IMR-90 (cell line): ENCODE measurements at regions not wholly inside any gene's neighbourhood (a gene's known extent, or its start where the extent isn't known, plus 50 kb on each side); places are given as distances from the start of the nearest gene placed in this dataset.

Experiments used
- ATAC-seq: fragments of 200-7000 bp; cut with Tn5 transposase; 2 replicates; pipeline ENCODE4 v1.9.1; 2020; ENCODE audit warnings: low read depth, mild to moderate bottlenecking, moderate library complexity
- BruUV-seq: library from RNA; stranded (reverse); fragments of 400-500 nt; replicated peaks from 2 replicates; lab custom pipeline; 2021; lab: Mats Ljungman, UMichigan
- CTCF ChIA-PET: fragments of 300-600 bp; formaldehyde crosslinking; extraction: SDS; loops from one replicate; lab custom pipeline; 2021; ENCODE audit warnings: antibody characterized with exemption; lab: Yijun Ruan, JAX
- POLR2A ChIA-PET: fragments of 300-600 bp; sonication (Branson Sonifier 250); formaldehyde crosslinking; loops from one replicate; lab custom pipeline; 2022; ENCODE audit warnings: antibody characterized with exemption; ENCODE audit not compliant: unreplicated experiment; lab: Charles Lee
- DNase-seq: peaks from one replicate; pipeline ENCODE4 v3.0.0; 2013
- H2AFZ ChIP-seq: replicated peaks from 2 replicates; pipeline ENCODE3; 2013; ENCODE audit warnings: low read length, mild to moderate bottlenecking; ENCODE audit not compliant: poor library complexity
- H2AK5ac ChIP-seq: 2 replicates; pipeline ENCODE4 v1.6.1; 2013; ENCODE audit warnings: low read depth, low read length, inconsistent platforms
- H2AK9ac ChIP-seq: replicated peaks from 2 replicates; pipeline ENCODE3; 2013; ENCODE audit warnings: mild to moderate bottlenecking, low read depth, low read length, moderate library complexity; ENCODE audit not compliant: poor library complexity
- H2BK120ac ChIP-seq: 2 replicates; pipeline ENCODE4 v1.6.1; 2013; ENCODE audit warnings: low read depth, low read length, inconsistent platforms
- H2BK15ac ChIP-seq: 3 replicates; pipeline ENCODE4 v1.6.1; 2013; ENCODE audit warnings: low read depth, low read length, inconsistent platforms
- H2BK20ac ChIP-seq: 2 replicates; pipeline ENCODE4 v1.6.1; 2013; ENCODE audit warnings: low read depth, mild to moderate bottlenecking, inconsistent platforms, low read length, moderate library complexity
- H2BK5ac ChIP-seq: 2 replicates; pipeline ENCODE4 v1.6.1; 2013; ENCODE audit warnings: mild to moderate bottlenecking, low read depth, low read length, inconsistent platforms; ENCODE audit not compliant: poor library complexity, severe bottlenecking
- H3K14ac ChIP-seq: replicated peaks from 2 replicates; pipeline ENCODE4 v1.6.1; 2013; ENCODE audit warnings: low read depth, low read length, inconsistent platforms
- H3K18ac ChIP-seq: 2 replicates; pipeline ENCODE4 v1.6.1; 2013; ENCODE audit warnings: low read depth, low read length, control low read depth
- H3K23ac ChIP-seq: 2 replicates; pipeline ENCODE4 v1.6.1; 2013; ENCODE audit warnings: low read depth, low read length, inconsistent platforms
- H3K27ac ChIP-seq: 2 replicates; pipeline ENCODE4 v1.5.1; 2013; ENCODE audit warnings: mild to moderate bottlenecking, control low read depth, low read length; ENCODE audit not compliant: insufficient read depth
- H3K27me3 ChIP-seq: 2 replicates; pipeline ENCODE4 v1.6.1; 2013; ENCODE audit warnings: low read length; ENCODE audit not compliant: control insufficient read depth, insufficient read depth
- H3K36me3 ChIP-seq: 2 replicates; pipeline ENCODE4 v1.6.1; 2013; ENCODE audit warnings: low read length, mixed read lengths; ENCODE audit not compliant: control insufficient read depth, insufficient read depth
- H3K4ac ChIP-seq: 2 replicates; pipeline ENCODE4 v1.6.1; 2013; ENCODE audit warnings: low read depth, low read length, inconsistent platforms
- H3K4me1 ChIP-seq: 2 replicates; pipeline ENCODE4 v1.6.1; 2013; ENCODE audit warnings: low read length, mixed read lengths; ENCODE audit not compliant: control insufficient read depth, insufficient read depth
- H3K4me2 ChIP-seq: 2 replicates; pipeline ENCODE4 v1.6.1; 2013; ENCODE audit warnings: low read depth, mild to moderate bottlenecking, control low read depth, low read length, moderate library complexity
- H3K4me3 ChIP-seq: 2 replicates; pipeline ENCODE4 v1.5.1; 2013; ENCODE audit warnings: low read depth, mild to moderate bottlenecking, control low read depth, low read length, moderate library complexity; ENCODE audit not compliant: insufficient read depth
- H3K56ac ChIP-seq: 2 replicates; pipeline ENCODE4 v1.6.1; 2013; ENCODE audit warnings: low read length, inconsistent platforms; ENCODE audit not compliant: insufficient read depth; ENCODE audit errors: extremely low read depth
- H3K79me1 ChIP-seq, 2 experiments: 2 replicates each; pipeline ENCODE4 v1.6.1; 2013; ENCODE audit warnings: low read length in 2 of 2, inconsistent platforms in 1 of 2, low read depth in 1 of 2
- H3K9ac ChIP-seq: 2 replicates; pipeline ENCODE4 v1.6.1; 2013; ENCODE audit warnings: low read depth, low read length, control low read depth
- H3K9me1 ChIP-seq: 2 replicates; pipeline ENCODE4 v1.6.1; 2013; ENCODE audit warnings: low read length, inconsistent platforms; ENCODE audit not compliant: insufficient read depth
- H3K9me3 ChIP-seq: 2 replicates; pipeline ENCODE4 v1.6.1; 2013; ENCODE audit warnings: low read length; ENCODE audit not compliant: control insufficient read depth, insufficient read depth
- H4K20me1 ChIP-seq: 2 replicates; pipeline ENCODE4 v1.6.1; 2013; ENCODE audit warnings: low read length, inconsistent platforms; ENCODE audit not compliant: insufficient read depth
- H4K5ac ChIP-seq: 2 replicates; pipeline ENCODE4 v1.6.1; 2013; ENCODE audit warnings: mild to moderate bottlenecking, low read depth, low read length, control low read depth
- H4K8ac ChIP-seq, 2 experiments: 2 replicates each; pipeline ENCODE4 v1.6.1; 2013; ENCODE audit warnings: low read depth in 2 of 2, low read length in 2 of 2, control low read depth in 1 of 2, inconsistent platforms in 1 of 2
- H4K91ac ChIP-seq: 2 replicates; pipeline ENCODE4 v1.6.1; 2013; ENCODE audit warnings: low read depth, low read length, inconsistent platforms; ENCODE audit not compliant: insufficient read depth
- BHLHE40 ChIP-seq: fragments of 150-350 bp; IDR thresholded peaks from 2 replicates; pipeline ENCODE4 v1.6.1; 2016; ENCODE audit warnings: mild to moderate bottlenecking, low read depth, low read length
- CEBPB ChIP-seq: IDR thresholded peaks from 2 replicates; pipeline ENCODE4 v1.6.1; 2012; ENCODE audit warnings: low read depth, low read length, improper control_type of control experiment
- CHD1 ChIP-seq: IDR thresholded peaks from 2 replicates; pipeline ENCODE4 v1.6.1; 2012; ENCODE audit warnings: low read depth, low read length, improper control_type of control experiment
- FOS ChIP-seq: fragments of 150-350 bp; IDR thresholded peaks from 2 replicates; pipeline ENCODE4 v1.6.1; 2016; ENCODE audit warnings: low read depth, low read length
- MAFK ChIP-seq: IDR thresholded peaks from 2 replicates; pipeline ENCODE4 v1.6.1; 2012; ENCODE audit warnings: low read depth, low read length, improper control_type of control experiment
- MAZ ChIP-seq: IDR thresholded peaks from 2 replicates; pipeline ENCODE4 v1.6.1; 2012; ENCODE audit warnings: low read depth, mild to moderate bottlenecking, low read length, improper control_type of control experiment, moderate library complexity, borderline replicate concordance
- MXI1 ChIP-seq: IDR thresholded peaks from 2 replicates; pipeline ENCODE4 v1.6.1; 2012; ENCODE audit warnings: low read depth, mild to moderate bottlenecking, low read length, moderate library complexity, borderline replicate concordance
- NFE2L2 ChIP-seq: fragments of 150-350 bp; IDR thresholded peaks from 2 replicates; pipeline ENCODE4 v1.6.1; 2016; ENCODE audit warnings: low read depth, mild to moderate bottlenecking, low read length
- POLR2A ChIP-seq: IDR thresholded peaks from 2 replicates; pipeline ENCODE4 v1.6.1; 2012; ENCODE audit warnings: mild to moderate bottlenecking, low read depth, low read length
- RAD21 ChIP-seq: IDR thresholded peaks from 2 replicates; pipeline ENCODE4 v1.6.1; 2012; ENCODE audit warnings: low read length, improper control_type of control experiment
- RCOR1 ChIP-seq: IDR thresholded peaks from 2 replicates; pipeline ENCODE4 v1.6.1; 2012; ENCODE audit warnings: mild to moderate bottlenecking, low read length, improper control_type of control experiment; ENCODE audit not compliant: insufficient replicate concordance
- RFX5 ChIP-seq: IDR thresholded peaks from 2 replicates; pipeline ENCODE4 v1.8.0; 2012; ENCODE audit warnings: low read depth, mild to moderate bottlenecking, low read length, moderate library complexity
- SMC3 ChIP-seq: fragments of 150-350 bp; IDR thresholded peaks from 2 replicates; pipeline ENCODE4 v1.6.1; 2016; ENCODE audit warnings: low read depth, mild to moderate bottlenecking, antibody characterized with exemption, low read length, moderate library complexity
- WGBS, 2 experiments: methylation state at CpG; one replicate each; pipeline versions ENCODE4 v1.1.5 to v1.1.7; 2013; ENCODE audit warnings: missing lambda C conversion rate in 2 of 2; ENCODE audit not compliant: insufficient read length in 1 of 2; ENCODE audit errors: extremely low coverage in 2 of 2; 5-methylcytosine and 5-hydroxymethylcytosine counted together
- dilution Hi-C: fragments of 300-500 bp; cut with HindIII; formaldehyde crosslinking; loops from one replicate; pipeline ENCODE4 v1.14.3; 2018; ENCODE audit warnings: low sequenced_read_pairs; ENCODE audit not compliant: unreplicated experiment
- in situ Hi-C: fragments of 300-500 bp; cut with MboI; formaldehyde crosslinking; loops from 3 replicates; pipeline ENCODE4 v1.14.3; 2019; ENCODE audit warnings: low sequenced_read_pairs, inconsistent platforms, mixed read lengths
- intact Hi-C: fragments of 100-400 bp; cut with micrococcal nuclease; formaldehyde crosslinking; loops from 2 replicates; pipeline ENCODE4 v1.10.0; 2022
- TF ChIP-seq, protein P1 (sequence below): fragments of 150-350 bp; IDR thresholded peaks from 2 replicates; pipeline ENCODE4 v1.6.1; 2016; ENCODE audit warnings: low read depth, mild to moderate bottlenecking, low read length, moderate library complexity, borderline replicate concordance
- TF ChIP-seq, protein P2 (sequence below): conservative IDR thresholded peaks from 2 replicates; pipeline ENCODE4 v1.5.1; 2012; ENCODE audit warnings: mild to moderate bottlenecking, low read depth, low read length, improper control_type of control experiment
- TF ChIP-seq, protein P3 (sequence below): fragments of 150-350 bp; IDR thresholded peaks from 2 replicates; pipeline ENCODE4 v1.6.1; 2017; ENCODE audit warnings: mild to moderate bottlenecking, antibody characterized with exemption, low read length, low read depth

DNA sequence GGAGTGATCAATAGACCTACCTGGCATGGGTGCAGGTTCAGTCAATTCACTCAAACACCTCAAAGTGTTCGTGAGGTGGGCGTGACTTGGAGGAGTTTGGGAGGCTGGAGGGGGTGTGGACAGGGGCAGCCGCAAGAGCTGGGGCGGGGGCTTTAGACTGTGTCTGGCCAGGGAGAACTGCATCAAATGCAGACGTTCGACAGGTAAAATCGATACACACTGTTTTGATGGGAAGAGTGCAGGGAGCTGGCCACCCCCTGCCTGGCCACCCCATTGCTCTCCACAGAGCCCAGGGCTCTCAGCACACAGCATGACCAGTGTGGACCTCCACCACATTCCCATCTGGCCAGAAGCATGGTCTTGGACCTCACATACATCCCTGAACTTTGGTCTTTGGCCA lies 412.1 kb downstream of the OCA2 start:
- Histone ChIP-seq H3K23ac (no peak overlapping the region), H4K5ac (no peak overlapping the region), H4K8ac (no peak overlapping the region), H3K4me2 (no peak overlapping the region), H3K79me1 (no peaks in the 10 kb centered on the region), H3K27me3 (no peaks in the 10 kb centered on the region), H4K20me1 (no peaks in the 10 kb centered on the region), H3K4me3 (no peak overlapping the region), H3K36me3 (no peaks in the 10 kb centered on the region), H2AK9ac (no peak overlapping the region), H2BK15ac (no peak overlapping the region), H4K91ac (no peak overlapping the region), H3K9me3 (peaks cover 20% of the 10 kb centered on the region), H3K56ac (no peak overlapping the region), H3K4ac (no peak overlapping the region), H2BK5ac (no peak overlapping the region), H3K4me1 (no peaks in the 10 kb centered on the region), H2BK120ac (no peak overlapping the region), H3K27ac (no peak overlapping the region), H2AK5ac (no peak overlapping the region), H3K14ac (no peak overlapping the region), H2AFZ (no peak overlapping the region), H3K9me1 (no peaks in the 10 kb centered on the region), H2BK20ac (no peak overlapping the region), H3K18ac (no peak overlapping the region), H3K9ac (no peak overlapping the region)
- DNase-seq (no peak), ATAC-seq (no peak)
- intact Hi-C loops: no loop called here
- dilution Hi-C loops: no loop called here
- POLR2A ChIA-PET: no interaction called here
- 80% methylated on average over 1 of the region's 7 CpGs; no CpG with 5 or more reads in 1 of the 2 experiments for WGBS, 2 experiments
- no TSS peak for BruUV-seq
- TF ChIP-seq FOS (no peak), RCOR1 (no peak), NFE2L2 (no peak), CEBPB (no peak), MXI1 (no peak), POLR2A (no peak), CHD1 (no peak), RAD21 (no peak), SMC3 (no peak), BHLHE40 (no peak), MAZ (no peak), MAFK (no peak), RFX5 (no peak)
- TF ChIP-seq, protein P1, sequence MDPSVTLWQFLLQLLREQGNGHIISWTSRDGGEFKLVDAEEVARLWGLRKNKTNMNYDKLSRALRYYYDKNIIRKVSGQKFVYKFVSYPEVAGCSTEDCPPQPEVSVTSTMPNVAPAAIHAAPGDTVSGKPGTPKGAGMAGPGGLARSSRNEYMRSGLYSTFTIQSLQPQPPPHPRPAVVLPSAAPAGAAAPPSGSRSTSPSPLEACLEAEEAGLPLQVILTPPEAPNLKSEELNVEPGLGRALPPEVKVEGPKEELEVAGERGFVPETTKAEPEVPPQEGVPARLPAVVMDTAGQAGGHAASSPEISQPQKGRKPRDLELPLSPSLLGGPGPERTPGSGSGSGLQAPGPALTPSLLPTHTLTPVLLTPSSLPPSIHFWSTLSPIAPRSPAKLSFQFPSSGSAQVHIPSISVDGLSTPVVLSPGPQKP: no peak
- TF ChIP-seq, protein P2, sequence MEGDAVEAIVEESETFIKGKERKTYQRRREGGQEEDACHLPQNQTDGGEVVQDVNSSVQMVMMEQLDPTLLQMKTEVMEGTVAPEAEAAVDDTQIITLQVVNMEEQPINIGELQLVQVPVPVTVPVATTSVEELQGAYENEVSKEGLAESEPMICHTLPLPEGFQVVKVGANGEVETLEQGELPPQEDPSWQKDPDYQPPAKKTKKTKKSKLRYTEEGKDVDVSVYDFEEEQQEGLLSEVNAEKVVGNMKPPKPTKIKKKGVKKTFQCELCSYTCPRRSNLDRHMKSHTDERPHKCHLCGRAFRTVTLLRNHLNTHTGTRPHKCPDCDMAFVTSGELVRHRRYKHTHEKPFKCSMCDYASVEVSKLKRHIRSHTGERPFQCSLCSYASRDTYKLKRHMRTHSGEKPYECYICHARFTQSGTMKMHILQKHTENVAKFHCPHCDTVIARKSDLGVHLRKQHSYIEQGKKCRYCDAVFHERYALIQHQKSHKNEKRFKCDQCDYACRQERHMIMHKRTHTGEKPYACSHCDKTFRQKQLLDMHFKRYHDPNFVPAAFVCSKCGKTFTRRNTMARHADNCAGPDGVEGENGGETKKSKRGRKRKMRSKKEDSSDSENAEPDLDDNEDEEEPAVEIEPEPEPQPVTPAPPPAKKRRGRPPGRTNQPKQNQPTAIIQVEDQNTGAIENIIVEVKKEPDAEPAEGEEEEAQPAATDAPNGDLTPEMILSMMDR: no peak
- TF ChIP-seq, protein P3, sequence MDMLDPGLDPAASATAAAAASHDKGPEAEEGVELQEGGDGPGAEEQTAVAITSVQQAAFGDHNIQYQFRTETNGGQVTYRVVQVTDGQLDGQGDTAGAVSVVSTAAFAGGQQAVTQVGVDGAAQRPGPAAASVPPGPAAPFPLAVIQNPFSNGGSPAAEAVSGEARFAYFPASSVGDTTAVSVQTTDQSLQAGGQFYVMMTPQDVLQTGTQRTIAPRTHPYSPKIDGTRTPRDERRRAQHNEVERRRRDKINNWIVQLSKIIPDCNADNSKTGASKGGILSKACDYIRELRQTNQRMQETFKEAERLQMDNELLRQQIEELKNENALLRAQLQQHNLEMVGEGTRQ: no peak
- in situ Hi-C loops: no loop called here
- CTCF ChIA-PET: interaction anchor here (0.5 kb wide), 1 partner anchor 39 kb away, joined by 3 read pairs; no protein-coding TSS in a partner anchor
